Fibroblast of the conjunctiva (primary cell): ENCODE measurements at regions not wholly inside any gene's neighbourhood (a gene's known extent, or its start where the extent isn't known, plus 50 kb on each side); places are given as distances from the start of the nearest gene placed in this dataset.
A peak's percentile ranks its signal among the peaks of the same experiment; 100 is the strongest.

Experiments
- DNase-seq: peaks from one replicate; pipeline ENCODE4 v3.0.0-alpha.2; 2010; ENCODE audit warnings: low read depth

GRCh38 chr3:18044191-18044590 is 301.8 kb upstream of the TBC1D5 start:
- DNase-seq: no peak

- DNase-seq: no peak
Measured at GRCh38 chr3:18036450-18036815, 294.0 kb upstream of the TBC1D5 start.

DNA sequence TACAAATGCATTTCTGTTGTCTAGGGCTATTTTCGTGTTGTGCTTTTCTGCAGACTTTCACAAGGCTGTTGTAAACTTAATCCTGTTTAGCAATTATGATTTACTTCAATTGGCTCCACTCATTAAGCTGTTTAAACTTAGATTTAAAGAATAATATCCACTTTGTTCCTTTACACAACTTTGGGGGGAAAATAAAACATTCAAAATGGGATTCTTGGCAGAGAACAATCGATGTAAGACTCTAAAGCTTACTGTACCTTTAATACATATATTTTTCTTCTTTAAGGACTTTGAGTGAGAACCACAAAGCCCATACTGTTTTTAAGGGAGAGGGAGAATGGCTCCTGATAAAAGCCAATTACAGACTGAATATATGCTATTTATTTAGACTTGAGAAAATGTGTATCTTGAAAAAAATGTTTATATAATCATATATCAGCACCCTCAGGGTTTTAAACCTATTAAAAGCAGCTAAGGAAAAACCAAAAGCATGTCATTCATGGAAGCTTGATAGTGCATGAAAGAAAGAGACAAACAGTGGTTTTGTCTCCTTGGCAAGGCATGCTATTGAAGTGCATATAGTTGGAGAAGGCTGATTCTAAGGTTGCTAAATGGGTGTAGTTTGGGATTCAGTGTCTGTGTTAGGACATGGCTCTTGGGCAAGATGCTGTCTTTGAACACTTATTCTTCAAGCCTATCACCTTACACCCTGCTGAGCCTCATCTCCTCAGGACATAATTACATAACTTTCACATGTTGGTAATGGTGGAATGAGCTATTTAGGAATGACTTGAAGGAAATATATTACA is 293.4 kb upstream of the TBC1D5 start:
- DNase-seq: no peak

- no peak for DNase-seq
Measured at GRCh38 chr3:18033581-18034108, 291.2 kb upstream of the TBC1D5 start.

DNA sequence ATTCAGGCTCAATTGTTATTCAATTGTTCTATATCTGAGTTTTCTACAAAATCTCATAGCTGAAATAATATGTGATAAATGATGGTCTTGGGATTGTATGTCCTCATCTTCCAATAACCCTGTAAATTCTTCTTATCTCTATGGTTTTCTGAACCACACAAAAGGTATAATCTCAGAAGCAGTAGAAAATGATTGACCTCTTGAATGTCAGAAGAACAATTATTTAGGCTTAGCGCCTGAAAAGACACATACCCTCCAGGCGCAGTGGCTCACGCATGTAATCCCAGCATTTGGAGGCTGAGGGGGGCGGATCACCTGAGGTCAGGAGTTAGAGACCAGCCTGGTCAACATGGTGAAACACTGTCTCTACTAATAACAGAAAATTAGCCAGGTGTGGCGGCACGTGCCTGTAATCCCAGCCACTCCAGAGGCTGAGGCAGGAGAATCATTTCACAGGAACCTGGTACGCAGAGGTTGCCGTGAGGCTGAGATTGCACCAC is 288.0 kb upstream of the TBC1D5 start:
- no peak for DNase-seq

- DNase-seq: no peak
Measured at GRCh38 chr3:18027161-18027939, 284.9 kb upstream of the TBC1D5 start.

DNA sequence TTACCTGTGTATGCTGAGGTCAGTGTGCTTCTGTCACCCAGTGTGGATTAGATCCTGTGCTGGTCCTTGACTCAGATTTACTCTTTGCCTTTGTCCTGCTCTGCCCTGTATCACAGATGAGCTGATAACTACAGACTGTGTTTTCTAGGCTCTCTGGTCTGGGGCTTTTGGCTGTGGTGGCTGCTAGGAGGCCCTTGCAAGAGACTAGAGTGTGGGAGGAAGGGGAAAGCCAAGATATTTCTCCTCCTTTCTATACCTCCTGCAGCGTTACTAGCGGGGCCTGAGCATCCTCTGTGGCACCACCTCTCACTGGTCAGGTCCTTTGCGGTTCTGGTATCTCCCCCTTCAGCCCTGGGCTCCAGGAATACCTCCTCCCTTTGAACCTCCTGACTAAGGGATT is 282.3 kb upstream of the TBC1D5 start:
- no peak for DNase-seq

GRCh38 chr3:18019161-18019495 is 276.7 kb upstream of the TBC1D5 start:
- no peak for DNase-seq

DNA sequence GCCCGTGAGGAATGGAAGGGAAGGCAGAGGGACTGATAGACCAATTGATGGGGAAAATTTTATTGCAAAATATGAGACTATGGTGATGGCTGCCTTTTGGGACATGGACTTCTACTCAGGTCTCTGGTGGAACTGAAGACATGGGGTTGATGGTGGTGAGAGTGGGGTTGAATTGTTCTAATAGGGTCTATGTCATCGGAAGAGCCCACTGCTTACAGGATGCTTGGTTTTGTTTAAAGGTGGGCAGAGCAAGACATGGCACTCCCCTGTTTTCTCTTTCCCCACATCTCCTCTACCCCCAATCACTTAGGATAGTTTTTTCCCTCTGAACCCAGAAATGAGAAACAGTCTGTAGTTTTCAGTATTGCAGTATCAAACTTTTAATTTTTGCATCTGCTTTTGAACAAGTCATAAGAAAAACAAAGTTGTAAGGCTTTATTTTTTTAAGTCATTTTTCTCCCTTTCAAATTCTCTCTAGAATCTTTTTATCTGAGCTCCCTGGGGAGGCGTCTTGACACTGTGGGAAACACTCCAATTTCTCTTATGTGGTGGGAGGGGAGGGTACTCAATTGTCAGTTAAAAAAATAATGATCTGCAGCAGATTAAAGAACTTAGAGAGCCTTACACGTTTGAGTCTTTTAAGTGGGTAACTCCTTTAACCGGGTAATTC is 276.2 kb upstream of the TBC1D5 start:
- no peak for DNase-seq

DNA sequence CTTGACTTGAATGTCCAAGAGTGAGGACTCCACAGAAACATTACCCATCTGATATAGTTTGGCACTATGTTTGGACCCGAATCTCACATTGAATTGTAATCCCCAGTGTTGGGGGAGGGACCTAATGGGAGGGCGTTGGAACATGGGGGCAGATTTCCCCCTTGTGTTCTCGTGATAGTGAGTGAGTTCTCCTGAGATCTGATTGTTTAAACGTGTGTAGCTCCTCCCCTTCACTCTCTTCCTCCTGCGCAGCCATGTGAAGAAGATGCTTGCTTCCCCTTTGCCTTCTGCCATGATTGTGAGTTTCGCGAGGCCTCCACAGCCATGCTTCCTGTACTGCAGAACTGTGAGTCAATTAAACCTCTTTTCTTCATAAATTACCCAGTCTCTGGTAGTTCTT is 273.9 kb upstream of the TBC1D5 start:
- DNase-seq: no peak

DNA sequence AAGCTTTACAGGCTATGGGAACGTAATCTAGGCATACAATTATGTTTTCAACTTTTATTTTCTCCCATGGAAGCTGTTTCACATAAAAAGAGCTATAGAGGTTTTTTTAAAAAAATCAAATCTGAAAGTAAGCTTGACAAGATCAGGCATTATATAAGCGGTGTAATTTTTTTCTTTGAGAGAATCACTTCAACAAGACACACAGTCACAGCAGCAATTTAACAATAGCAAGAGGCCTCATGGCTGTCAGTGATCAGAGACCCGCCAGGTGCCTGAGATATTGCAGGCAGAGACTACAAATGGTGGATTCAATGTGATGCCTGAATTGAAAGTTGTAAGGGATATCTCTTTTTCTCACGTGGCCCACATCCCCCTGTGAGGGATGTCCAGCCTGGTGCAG is 270.5 kb upstream of the TBC1D5 start:
- no peak for DNase-seq

GRCh38 chr3:18012436-18012835 is 270.0 kb upstream of the TBC1D5 start:
- DNase-seq: no peak

DNA sequence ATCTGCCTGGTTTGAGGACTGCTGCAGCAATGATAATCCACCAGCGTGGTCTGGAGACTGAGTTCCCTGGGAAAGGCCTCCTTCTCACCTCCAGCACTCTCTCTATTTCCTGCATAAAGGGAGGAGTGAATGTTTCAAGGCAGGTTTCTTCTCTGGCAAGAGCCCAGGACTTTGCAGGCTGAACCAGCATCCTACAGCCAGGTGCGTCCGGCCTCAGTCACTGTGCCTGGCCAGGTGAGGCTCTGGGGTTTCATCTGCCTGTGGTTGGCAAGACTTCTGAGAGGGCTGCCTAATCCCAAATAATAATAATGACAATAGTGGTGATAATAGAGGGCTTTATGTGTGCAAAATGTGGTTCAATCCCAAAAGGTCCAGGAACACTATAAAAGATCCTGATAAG is 269.0 kb upstream of the TBC1D5 start:
- DNase-seq: no peak

DNA sequence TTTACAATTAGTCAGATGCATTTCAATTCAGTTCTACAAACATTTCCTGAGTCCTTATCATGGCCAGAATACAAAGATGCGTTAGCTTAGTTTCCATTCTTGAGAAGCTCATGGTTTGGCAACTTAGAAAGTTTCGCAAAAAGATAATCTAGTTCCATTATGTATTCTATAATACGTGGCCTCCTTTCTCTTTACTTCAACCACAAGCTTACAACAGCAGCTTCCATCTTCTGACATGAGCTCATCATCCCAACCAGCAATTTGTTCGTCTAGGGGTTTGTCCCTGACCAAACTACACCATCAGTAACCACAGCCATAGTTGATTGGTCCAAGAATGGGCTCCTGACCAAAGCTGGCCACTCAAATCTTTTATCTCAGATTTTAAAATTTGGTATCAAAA is 267.6 kb upstream of the TBC1D5 start:
- no peak for DNase-seq

- DNase-seq: peak; percentile 1
Measured at GRCh38 chr3:18008706-18009368, 266.4 kb upstream of the TBC1D5 start.

DNA sequence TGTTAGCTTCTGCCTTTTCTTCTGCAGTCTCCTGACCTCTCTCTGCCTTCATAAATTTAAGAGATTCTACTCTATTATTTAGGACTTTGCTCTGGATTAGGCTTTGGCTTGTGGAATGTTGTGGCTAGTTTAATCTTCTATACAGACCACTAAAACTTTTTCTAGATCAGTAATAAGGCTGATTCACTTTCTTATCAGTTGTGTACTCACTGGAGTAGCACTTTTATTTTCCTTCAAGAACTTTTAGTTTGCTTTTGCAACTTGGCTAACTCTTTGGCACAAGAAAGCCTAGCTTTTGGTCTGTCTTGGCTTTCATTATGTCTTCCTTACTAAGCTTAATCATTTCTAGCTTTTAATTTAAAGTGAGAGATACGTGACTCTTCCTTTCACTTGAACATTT is 265.5 kb upstream of the TBC1D5 start:
- no peak for DNase-seq

GRCh38 chr3:17995769-17996168 is 253.3 kb upstream of the TBC1D5 start:
- no peak for DNase-seq

DNA sequence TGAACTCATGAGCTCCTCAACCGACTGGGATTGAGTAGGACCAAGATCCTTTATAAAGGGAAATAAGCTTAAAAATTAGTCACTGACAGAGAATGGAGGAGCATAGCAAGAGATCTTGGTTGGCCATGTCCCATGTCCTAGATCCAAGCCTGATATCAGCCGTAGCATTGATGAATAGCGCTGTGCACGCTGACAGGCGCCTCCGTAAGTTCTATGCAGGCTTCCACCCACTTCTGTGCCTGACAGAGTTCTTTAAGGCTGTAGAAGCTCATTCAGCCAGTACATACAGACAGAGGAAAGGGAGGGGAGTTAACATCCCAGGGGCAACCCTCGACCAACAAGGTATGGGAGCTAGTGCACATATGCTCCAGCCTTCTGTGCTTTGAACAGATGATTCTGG is 251.7 kb upstream of the TBC1D5 start:
- no peak for DNase-seq

- no peak for DNase-seq
Measured at GRCh38 chr3:17990390-17990789, 248.0 kb upstream of the TBC1D5 start.

DNA sequence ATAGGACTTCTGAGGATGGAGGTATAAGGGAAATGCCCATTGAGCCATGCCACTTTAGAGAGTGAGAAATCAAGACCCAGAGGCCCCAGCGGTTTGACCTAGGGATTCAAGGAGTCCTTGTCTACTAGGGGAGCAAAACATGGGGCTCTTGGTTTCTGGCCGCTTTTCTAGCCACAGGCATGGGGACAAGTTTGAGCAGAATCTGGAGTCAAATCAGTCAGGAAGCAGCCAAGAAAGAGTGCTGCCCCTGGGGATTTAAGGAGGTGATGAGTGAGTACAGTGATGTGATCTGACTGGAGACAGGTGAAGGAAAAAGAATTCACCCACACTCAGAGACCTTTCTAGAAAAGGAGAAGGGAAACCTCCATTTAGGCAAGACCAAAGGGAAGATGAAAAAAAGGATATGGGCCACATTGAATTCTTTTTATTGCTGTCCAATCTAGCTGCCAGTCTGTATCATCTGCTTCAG is 244.0 kb upstream of the TBC1D5 start:
- no peak for DNase-seq

GRCh38 chr3:17985658-17986347 is 243.4 kb upstream of the TBC1D5 start:
- DNase-seq: no peak
